ENCODE measurements at regions not wholly inside any gene's neighbourhood (a gene's known extent, or its start where the extent isn't known, plus 50 kb on each side); places are given as distances from the start of the nearest gene placed in this dataset.

DNA sequence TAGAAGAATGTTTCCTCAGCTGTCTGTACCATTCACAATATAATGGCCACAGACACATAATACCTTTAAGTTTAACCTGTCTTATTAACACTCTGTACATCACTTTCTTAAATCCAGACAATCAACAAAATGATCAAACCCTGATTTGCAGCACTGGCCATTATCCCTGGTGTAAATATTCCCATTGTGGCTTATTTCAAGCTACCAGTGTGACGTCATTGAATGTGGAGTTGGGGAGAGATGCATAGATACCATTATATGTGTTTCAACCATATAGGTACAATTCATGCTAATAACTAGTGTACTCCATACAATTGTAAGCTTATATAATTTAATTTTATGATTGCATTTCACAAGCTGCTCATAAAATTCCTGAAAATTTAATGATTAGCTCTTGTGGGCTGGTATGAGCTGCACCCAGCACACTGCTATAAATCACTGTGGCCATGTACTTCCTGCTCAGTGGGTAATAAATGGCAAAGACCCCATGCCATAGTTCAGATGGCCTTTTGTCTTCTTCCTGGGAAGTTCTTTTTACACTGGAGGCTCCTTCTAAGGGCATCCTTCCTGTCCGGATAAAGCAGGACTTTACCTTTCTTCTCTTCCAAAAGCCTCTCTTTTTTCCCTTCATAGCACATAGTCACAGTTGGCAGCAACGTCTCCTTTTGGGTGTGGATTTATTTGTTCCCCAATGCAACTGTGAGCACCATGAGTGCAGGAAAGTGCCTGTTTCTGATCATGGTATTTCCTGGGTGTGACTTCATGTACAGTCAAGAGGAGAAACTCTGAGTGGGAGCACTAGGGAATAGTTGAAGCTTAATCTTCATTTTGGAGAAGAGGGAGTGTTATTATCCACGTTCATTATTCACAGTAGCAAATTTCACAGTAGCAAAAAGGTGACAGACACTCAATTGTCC is 87.8 kb downstream of the MIAT start:
- H3K27me3 Mint-ChIP-seq: no peaks in the 10 kb centered on the region
- Histone ChIP-seq H3K9me3 (ENCODE audit: control insufficient read depth in 2 of 3, low read length in 3 of 3) (no peaks in the 10 kb centered on the region), H3K4me3 (ENCODE audit: low read length) (no peak overlapping the region), H3K4me1 (ENCODE audit: control insufficient read depth in 2 of 2, insufficient read depth in 2 of 2, low read length in 2 of 2) (no peaks in the 10 kb centered on the region), H3K36me3 (ENCODE audit: control insufficient read depth in 2 of 3, insufficient read depth in 3 of 3, low read length in 3 of 3) (peaks cover 0 to 19% (median 0%) of the 10 kb centered on the region in 3 experiments), H3K27me3 (ENCODE audit: control insufficient read depth in 2 of 2, insufficient read depth in 2 of 2, low read length in 2 of 2) (no peaks in the 10 kb centered on the region), H3K27ac (ENCODE audit: low read depth, low read length) (no peak overlapping the region)
- ATAC-seq (no peak), DNase-seq (no peak)
- intact Hi-C loops (cut with micrococcal nuclease): no loop called here
- H3K4me1 Mint-ChIP-seq: peaks cover 0 to 22% (median 8%) of the 10 kb centered on the region in 7 donors
- no peaks in the 10 kb centered on the region for H3K9me3 Mint-ChIP-seq
- ChIA-PET POLR2A (no interaction called here), CTCF (interaction anchor here (0.7 kb wide), 2 partner anchors 137 to 192 kb away, joined by 3 read pairs; no protein-coding TSS in a partner anchor)
- no peak overlapping the region for H3K27ac Mint-ChIP-seq
- H3K4me3 Mint-ChIP-seq: no peak overlapping the region
- peaks cover 0 to 60% (median 35%) of the 10 kb centered on the region in 5 donors for H3K36me3 Mint-ChIP-seq

DNA sequence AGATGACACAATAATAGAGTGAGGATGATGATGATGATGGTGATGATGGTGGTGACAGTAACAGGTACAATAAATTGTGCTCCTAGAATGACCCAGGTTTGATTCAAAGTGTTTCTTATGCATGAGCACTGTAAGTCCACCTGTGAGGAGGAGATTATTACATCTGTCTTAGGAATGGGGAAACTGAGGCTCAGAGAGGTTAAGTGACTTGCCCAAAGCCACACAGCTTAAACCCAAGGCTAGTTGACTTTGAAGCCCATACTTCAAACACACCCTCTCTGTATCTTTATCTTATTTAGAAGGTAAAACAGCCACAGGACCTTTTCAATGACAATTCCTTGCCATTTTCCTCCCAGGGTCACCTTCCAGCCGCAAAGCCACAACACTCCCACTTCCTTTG is 88.9 kb downstream of the MIAT start:
- DNase-seq: no peak
- ChIA-PET CTCF (no interaction called here), POLR2A (no interaction called here)
- Histone ChIP-seq H3K27me3 (ENCODE audit: control insufficient read depth in 2 of 2, insufficient read depth in 2 of 2, low read length in 2 of 2) (no peaks in the 10 kb centered on the region), H3K27ac (ENCODE audit: low read depth, low read length) (no peak overlapping the region), H3K4me1 (ENCODE audit: control insufficient read depth in 2 of 2, insufficient read depth in 2 of 2, low read length in 2 of 2) (no peaks in the 10 kb centered on the region), H3K4me3 (ENCODE audit: low read length) (no peak overlapping the region), H3K36me3 (ENCODE audit: control insufficient read depth in 2 of 3, insufficient read depth in 3 of 3, low read length in 3 of 3) (peaks cover 0 to 22% (median 0%) of the 10 kb centered on the region in 3 experiments), H3K9me3 (ENCODE audit: control insufficient read depth in 2 of 3, low read length in 3 of 3) (peaks cover 0 to 1% (median 0%) of the 10 kb centered on the region in 3 experiments)
- ATAC-seq: no peak
- peaks cover 0 to 61% (median 35%) of the 10 kb centered on the region in 5 donors for H3K36me3 Mint-ChIP-seq
- no peaks in the 10 kb centered on the region for H3K9me3 Mint-ChIP-seq
- no peak overlapping the region for H3K4me3 Mint-ChIP-seq
- no peaks in the 10 kb centered on the region for H3K27me3 Mint-ChIP-seq
- peaks cover 4 to 31% (median 13%) of the 10 kb centered on the region in 7 donors for H3K4me1 Mint-ChIP-seq
- intact Hi-C loops (cut with micrococcal nuclease): no loop called here
- H3K27ac Mint-ChIP-seq: peak overlapping the region in 2 of 9 donors; percentile 26 to 64

DNA sequence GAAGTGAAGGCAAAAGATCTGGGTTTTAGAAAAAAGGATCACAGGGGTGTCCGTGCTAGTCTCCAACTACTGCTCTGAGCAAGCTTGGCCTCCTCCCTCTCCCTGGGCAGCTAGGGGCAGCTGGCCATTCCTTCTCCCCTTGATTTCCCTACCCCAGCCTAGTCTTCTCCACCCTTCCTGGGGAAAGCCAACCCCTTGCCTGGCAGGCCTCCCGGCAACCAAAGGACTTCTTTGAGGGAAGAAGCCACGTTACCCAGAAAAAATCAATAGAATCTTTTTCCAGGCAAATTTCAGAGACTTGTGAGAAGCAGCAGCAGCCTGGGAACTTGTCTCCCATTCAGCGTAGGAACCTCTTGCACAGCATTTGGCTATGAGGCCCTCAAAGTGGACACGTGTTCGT is 91.5 kb downstream of the MIAT start:
- no peak overlapping the region for H3K4me3 Mint-ChIP-seq
- CTCF ChIA-PET: no interaction called here

DNA sequence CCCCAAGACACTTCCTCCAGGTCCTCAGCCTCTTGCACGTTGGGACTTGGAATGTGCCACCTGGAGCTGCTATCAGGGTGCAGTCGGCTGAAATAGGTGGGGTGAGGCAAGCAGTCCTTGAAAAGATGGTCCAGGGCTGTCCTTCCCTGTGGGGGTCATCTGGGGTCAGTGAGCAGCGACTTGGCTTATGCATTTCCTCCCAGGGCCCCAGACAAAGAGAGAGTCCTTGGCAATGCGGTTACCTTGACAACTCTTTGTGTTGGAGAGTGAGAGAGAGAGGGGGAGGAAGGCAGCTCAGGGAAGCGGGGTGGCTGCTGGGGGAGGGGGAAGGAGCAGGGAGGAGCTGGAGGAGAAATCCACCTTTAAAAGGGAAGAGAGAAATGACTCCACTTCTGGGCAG is 93.8 kb downstream of the MIAT start:
- no peak overlapping the region for H3K27ac ChIP-seq (ENCODE audit: low read depth, low read length)
- peaks cover 0 to 42% (median 27%) of the 10 kb centered on the region in 5 donors for H3K36me3 Mint-ChIP-seq
- H3K27me3 Mint-ChIP-seq: no peaks in the 10 kb centered on the region
- H3K27ac Mint-ChIP-seq: no peak overlapping the region
- H3K4me1 ChIP-seq (ENCODE audit: control insufficient read depth in 2 of 2, insufficient read depth in 2 of 2, low read length in 2 of 2): no peaks in the 10 kb centered on the region
- H3K4me1 Mint-ChIP-seq: peaks cover 5 to 37% (median 15%) of the 10 kb centered on the region in 7 donors
- POLR2A ChIA-PET: no interaction called here
- no peak overlapping the region for H3K4me3 ChIP-seq (ENCODE audit: low read length)
- no peaks in the 10 kb centered on the region for H3K27me3 ChIP-seq (ENCODE audit: control insufficient read depth in 2 of 2, insufficient read depth in 2 of 2, low read length in 2 of 2)
- intact Hi-C loops (cut with micrococcal nuclease): loop anchor here in 1 of 2 donors (10.0 kb wide), 1 partner anchor 1054 kb away; the partner anchor contains the start of gene MN1
- no peak overlapping the region for H3K4me3 Mint-ChIP-seq
- CTCF ChIA-PET: no interaction called here
- H3K36me3 ChIP-seq (ENCODE audit: control insufficient read depth in 2 of 3, insufficient read depth in 3 of 3, low read length in 3 of 3): peaks cover 0 to 24% (median 0%) of the 10 kb centered on the region in 3 experiments
- ATAC-seq (no peak), DNase-seq (no peak)
- H3K9me3 ChIP-seq (ENCODE audit: control insufficient read depth in 2 of 3, low read length in 3 of 3): peaks cover 0 to 3% (median 0%) of the 10 kb centered on the region in 3 experiments
- peaks cover 0 to 3% (median 0%) of the 10 kb centered on the region in 11 donors for H3K9me3 Mint-ChIP-seq

More for the DNA sequence above, 91.5 kb downstream of the MIAT start:
- Histone ChIP-seq H3K36me3 (ENCODE audit: control insufficient read depth in 2 of 3, insufficient read depth in 3 of 3, low read length in 3 of 3) (peaks cover 0 to 17% (median 0%) of the 10 kb centered on the region in 3 experiments), H3K27me3 (ENCODE audit: control insufficient read depth in 2 of 2, insufficient read depth in 2 of 2, low read length in 2 of 2) (no peaks in the 10 kb centered on the region), H3K4me1 (ENCODE audit: control insufficient read depth in 2 of 2, insufficient read depth in 2 of 2, low read length in 2 of 2) (no peaks in the 10 kb centered on the region), H3K27ac (ENCODE audit: low read depth, low read length) (no peak overlapping the region), H3K9me3 (ENCODE audit: control insufficient read depth in 2 of 3, low read length in 3 of 3) (peaks cover 0 to 3% (median 0%) of the 10 kb centered on the region in 3 experiments), H3K4me3 (ENCODE audit: low read length) (no peak overlapping the region)
- peaks cover 0 to 43% (median 28%) of the 10 kb centered on the region in 5 donors for H3K36me3 Mint-ChIP-seq
- POLR2A ChIA-PET: no interaction called here
- intact Hi-C loops (cut with micrococcal nuclease): no loop called here
- H3K9me3 Mint-ChIP-seq: no peaks in the 10 kb centered on the region
- H3K4me1 Mint-ChIP-seq: peaks cover 8 to 40% (median 15%) of the 10 kb centered on the region in 7 donors
- ATAC-seq: no peak
- no peaks in the 10 kb centered on the region for H3K27me3 Mint-ChIP-seq
- H3K27ac Mint-ChIP-seq: no peak overlapping the region
- DNase-seq: no peak

DNA sequence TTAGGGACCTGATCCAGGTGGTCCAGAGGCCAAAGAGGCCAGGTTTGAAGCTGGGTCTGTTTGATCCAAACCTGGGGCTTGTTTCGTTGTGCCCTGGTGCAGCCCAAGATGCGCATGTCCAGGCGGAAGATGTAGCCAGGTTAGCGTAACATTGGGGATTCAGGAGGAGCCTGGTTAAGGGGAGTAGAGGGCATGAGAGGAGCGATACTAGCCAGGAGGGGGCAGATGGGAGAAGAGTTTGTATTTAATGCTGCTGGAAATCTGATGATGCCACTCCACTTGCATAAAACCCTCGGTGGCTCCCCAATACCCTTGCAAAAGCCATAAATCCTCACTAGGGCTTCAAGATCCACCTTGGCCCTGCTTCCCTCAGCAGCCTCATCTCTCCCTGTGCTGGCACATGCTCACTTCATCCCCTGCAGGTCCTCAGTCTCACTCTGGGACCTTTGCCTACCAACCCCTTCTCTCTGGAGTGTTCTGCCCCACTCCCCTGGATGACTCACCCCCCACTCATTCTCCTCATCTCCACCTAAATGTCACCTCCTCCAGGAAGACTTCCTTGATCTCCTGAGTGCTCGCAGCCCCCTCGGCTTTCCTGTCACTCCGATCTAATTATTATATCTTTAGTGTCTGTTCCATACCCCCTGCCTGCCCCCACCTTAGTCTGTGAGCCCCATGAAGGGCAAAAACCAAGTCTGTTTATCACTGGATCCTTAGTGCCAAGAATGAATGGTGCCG is 95.9 kb downstream of the MIAT start:
- intact Hi-C loops (cut with micrococcal nuclease): loop anchor here in 1 of 2 donors (10.0 kb wide), 1 partner anchor 1052 kb away; the partner anchor contains the start of gene MN1
- POLR2A ChIA-PET: no interaction called here
- peaks cover 10 to 35% (median 14%) of the 10 kb centered on the region in 7 donors for H3K4me1 Mint-ChIP-seq
- no peak overlapping the region for H3K27ac Mint-ChIP-seq
- no peak overlapping the region for H3K4me3 Mint-ChIP-seq
- Histone ChIP-seq H3K4me1 (ENCODE audit: control insufficient read depth in 2 of 2, insufficient read depth in 2 of 2, low read length in 2 of 2) (no peaks in the 10 kb centered on the region), H3K36me3 (ENCODE audit: control insufficient read depth in 2 of 3, insufficient read depth in 3 of 3, low read length in 3 of 3) (peaks cover 0 to 24% (median 0%) of the 10 kb centered on the region in 3 experiments), H3K27ac (ENCODE audit: low read depth, low read length) (no peak overlapping the region), H3K9me3 (ENCODE audit: control insufficient read depth in 2 of 3, low read length in 3 of 3) (peaks cover 0 to 3% (median 0%) of the 10 kb centered on the region in 3 experiments), H3K4me3 (ENCODE audit: low read length) (no peak overlapping the region), H3K27me3 (ENCODE audit: control insufficient read depth in 2 of 2, insufficient read depth in 2 of 2, low read length in 2 of 2) (no peaks in the 10 kb centered on the region)
- ATAC-seq (no peak), DNase-seq (no peak)
- no peaks in the 10 kb centered on the region for H3K27me3 Mint-ChIP-seq
- CTCF ChIA-PET: no interaction called here
- peaks cover 0 to 8% (median 3%) of the 10 kb centered on the region in 11 donors for H3K9me3 Mint-ChIP-seq
- H3K36me3 Mint-ChIP-seq: peaks cover 0 to 48% (median 37%) of the 10 kb centered on the region in 5 donors

DNA sequence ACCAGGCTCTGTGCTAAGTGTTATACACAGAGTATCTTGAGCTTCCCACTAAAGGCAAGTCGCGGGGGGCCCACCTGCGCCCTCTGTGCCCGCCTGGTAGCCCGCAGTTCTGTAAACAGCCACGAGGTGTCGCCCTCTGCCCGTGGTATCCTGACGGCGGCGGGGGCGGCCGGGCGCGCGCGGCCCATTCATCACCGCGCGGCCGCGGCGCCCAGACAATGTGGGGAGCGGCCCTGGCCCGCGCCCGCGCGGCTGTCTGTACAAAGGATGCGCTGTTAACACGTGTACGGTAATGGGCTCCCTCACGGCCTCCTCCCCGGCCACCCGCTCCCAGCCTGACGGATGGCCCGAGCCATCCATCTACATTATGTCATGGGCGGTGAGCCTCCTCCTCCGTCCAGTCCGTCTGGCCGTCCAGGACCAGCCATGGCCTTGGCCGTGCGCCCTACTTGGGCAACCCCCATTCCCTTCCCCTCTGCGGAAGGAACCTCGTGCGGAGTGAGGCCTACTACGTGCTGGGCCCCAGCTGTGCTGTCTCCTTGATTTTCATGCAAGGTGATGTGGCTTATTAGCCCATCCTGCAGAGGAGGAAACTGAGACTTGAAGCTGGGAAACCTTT is 99.4 kb downstream of the MIAT start:
- H3K4me3 Mint-ChIP-seq: no peak overlapping the region
- no peaks in the 10 kb centered on the region for H3K9me3 ChIP-seq (ENCODE audit: control insufficient read depth in 2 of 3, low read length in 3 of 3)
- peaks cover 5 to 28% (median 6%) of the 10 kb centered on the region in 7 donors for H3K4me1 Mint-ChIP-seq
- H3K36me3 Mint-ChIP-seq: peaks cover 0 to 43% (median 17%) of the 10 kb centered on the region in 5 donors
- H3K27me3 Mint-ChIP-seq: no peaks in the 10 kb centered on the region
- DNase-seq: peak in 6 of 9 donors; percentile 11 to 79 (median 43)
- H3K27ac Mint-ChIP-seq: no peak overlapping the region
- intact Hi-C loops (cut with micrococcal nuclease): loop anchor here in 1 of 2 donors (10.0 kb wide), 1 partner anchor 1048 kb away; the partner anchor contains the start of gene MN1
- H3K9me3 Mint-ChIP-seq: peaks cover 0 to 8% (median 3%) of the 10 kb centered on the region in 11 donors
- CTCF ChIA-PET: no interaction called here
- peaks cover 0 to 18% (median 0%) of the 10 kb centered on the region in 3 experiments for H3K36me3 ChIP-seq (ENCODE audit: control insufficient read depth in 2 of 3, insufficient read depth in 3 of 3, low read length in 3 of 3)
- H3K27ac ChIP-seq (ENCODE audit: low read depth, low read length): no peak overlapping the region
- H3K4me3 ChIP-seq (ENCODE audit: low read length): no peak overlapping the region
- POLR2A ChIA-PET: no interaction called here
- no peaks in the 10 kb centered on the region for H3K4me1 ChIP-seq (ENCODE audit: control insufficient read depth in 2 of 2, insufficient read depth in 2 of 2, low read length in 2 of 2)
- no peaks in the 10 kb centered on the region for H3K27me3 ChIP-seq (ENCODE audit: control insufficient read depth in 2 of 2, insufficient read depth in 2 of 2, low read length in 2 of 2)
- ATAC-seq: peak; percentile 81

All from naive thymus-derived CD4-positive, alpha-beta T cell (primary cell).